Hematopoietic multipotent progenitor cell (in vitro differentiated cells): ENCODE measurements at regions not wholly inside any gene's neighbourhood (a gene's known extent, or its start where the extent isn't known, plus 50 kb on each side); places are given as distances from the start of the nearest gene placed in this dataset.

Source experiments
- DNase-seq, 3 donors: peaks; one replicate each; pipeline ENCODE4 v3.0.0-alpha.2; 2011 to 2015; ENCODE audit warnings: low read depth in 2 of 3, low spot score in 2 of 3

DNA sequence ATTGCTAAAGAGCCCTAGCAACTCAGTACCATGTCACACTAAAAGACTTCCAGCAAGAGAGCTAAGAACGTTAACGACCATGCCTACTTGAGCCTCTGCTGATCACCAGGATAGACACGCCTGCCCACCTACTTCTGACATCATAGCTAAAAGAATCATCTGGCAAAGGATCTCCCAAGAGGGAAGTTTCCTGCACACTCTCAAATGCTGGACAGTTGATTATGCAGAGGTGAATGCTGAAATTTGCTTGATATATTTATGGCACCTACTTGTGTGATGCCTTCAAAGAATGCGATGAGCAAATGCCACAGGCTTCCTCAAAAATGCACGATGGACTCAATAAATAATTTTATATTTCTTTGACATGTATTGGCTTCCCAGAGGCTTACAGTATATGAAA lies 113.6 kb downstream of the GALC start:
- DNase-seq: no peak

DNA sequence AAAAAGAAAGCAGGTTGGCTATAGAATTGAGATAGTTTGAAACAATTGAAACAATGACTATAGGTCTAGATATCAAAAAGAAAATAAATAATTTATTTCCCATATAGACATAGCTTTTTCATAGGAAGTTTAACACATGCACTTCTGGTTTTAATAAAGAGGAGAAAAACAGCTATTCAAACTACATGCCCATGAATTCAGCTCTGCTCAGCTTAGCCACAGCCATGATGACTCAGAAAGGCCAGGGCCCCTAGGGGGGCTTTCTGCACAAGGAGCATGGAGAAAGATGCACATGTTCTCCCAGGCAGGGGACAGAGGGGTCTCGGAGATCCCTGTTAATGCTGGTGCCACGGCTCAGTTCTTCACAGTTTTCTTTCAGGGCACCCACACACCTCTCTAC lies 114.0 kb downstream of the GALC start:
- DNase-seq: no peak

- no peak for DNase-seq
These were observed 115.1 kb downstream of the GALC start for GRCh38 chr14:87877877-87878276.

- no peak for DNase-seq
These were observed 118.3 kb downstream of the GALC start for GRCh38 chr14:87874676-87875075.

DNA sequence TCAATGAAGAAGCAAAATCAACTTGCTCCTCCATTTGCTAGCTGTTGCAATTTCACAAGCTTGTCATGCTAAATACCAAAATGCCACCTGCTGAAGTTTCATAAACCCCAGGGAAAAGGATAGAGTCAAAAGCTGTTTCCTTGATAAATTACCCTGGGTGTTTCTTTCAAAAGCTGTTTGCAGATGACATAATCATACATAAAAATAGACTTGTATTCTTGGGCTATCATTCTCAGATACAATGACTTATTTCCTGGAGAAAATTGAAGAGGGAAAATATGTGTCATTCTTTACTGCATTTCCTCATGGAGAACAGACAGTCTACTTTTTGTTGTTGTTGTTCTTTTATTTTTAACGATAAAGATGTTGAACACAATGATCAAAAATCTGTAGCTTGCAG lies 119.2 kb downstream of the GALC start:
- DNase-seq: no peak

DNA sequence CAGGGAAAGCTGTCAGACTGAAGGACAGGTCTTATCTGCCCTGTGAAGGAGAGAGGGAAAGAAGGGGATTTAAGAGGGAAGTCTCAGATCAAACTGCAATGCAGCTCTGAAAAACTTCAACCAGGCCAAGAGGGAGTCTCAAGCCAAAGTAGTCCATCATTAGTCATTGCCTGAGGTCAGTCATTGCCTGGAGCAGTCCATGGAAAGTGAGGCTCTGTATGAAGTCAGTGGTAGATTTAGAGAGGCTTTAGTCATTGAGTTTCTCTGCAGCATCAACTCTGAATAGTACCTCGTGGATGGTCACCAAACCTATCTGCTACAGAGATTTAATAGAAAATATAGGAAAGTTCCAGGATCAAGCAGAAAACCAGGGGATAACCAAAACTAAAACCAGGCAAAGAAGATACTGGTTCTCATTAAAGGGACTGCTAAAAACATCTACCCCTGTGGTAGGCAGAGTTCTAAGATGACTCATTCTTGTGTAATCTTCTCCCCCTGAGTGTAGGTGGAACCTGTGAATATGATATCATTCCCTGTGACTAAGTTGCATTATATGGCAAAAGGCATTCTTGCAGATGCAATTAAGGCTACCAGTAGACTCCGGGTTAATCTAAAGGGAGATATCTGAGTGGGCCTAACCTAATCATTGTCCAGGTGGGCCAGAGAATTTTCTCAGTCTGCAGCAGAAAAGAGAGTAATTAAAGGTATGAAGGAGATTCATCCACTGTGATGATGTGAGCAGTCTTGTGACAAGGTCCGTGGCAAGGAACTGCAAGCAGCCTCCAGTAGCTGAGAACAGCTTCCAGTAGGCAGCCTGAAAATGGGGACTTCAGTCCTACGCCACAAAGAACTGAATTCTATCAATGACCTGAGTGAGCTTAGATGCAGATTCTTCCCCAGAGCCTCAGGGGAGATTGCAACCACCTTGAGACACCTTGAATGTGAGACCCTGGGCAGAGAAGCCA lies 123.1 kb downstream of the GALC start:
- no peak for DNase-seq

DNA sequence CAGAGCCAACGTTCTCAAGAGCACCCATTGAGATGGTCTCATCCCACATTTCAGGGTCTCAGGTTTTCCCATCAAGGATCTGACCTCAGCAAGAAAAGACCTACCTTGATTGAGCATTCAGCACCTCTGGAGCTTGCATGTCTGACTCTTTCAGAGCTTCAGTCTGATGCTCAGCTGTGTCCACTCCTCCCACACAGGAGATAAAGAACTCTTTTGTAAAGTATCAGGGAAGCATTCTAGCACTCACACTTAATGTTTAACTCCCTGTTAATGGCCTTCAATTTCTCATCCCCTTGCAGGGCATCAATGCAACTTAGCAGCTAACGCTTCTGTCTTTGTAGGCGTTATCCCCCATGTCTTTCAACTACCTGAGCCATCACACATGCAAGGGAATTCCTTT lies 124.1 kb downstream of the GALC start:
- no peak for DNase-seq

- no peak for DNase-seq
These were observed 126.9 kb downstream of the GALC start for GRCh38 chr14:87866116-87866515.

DNA sequence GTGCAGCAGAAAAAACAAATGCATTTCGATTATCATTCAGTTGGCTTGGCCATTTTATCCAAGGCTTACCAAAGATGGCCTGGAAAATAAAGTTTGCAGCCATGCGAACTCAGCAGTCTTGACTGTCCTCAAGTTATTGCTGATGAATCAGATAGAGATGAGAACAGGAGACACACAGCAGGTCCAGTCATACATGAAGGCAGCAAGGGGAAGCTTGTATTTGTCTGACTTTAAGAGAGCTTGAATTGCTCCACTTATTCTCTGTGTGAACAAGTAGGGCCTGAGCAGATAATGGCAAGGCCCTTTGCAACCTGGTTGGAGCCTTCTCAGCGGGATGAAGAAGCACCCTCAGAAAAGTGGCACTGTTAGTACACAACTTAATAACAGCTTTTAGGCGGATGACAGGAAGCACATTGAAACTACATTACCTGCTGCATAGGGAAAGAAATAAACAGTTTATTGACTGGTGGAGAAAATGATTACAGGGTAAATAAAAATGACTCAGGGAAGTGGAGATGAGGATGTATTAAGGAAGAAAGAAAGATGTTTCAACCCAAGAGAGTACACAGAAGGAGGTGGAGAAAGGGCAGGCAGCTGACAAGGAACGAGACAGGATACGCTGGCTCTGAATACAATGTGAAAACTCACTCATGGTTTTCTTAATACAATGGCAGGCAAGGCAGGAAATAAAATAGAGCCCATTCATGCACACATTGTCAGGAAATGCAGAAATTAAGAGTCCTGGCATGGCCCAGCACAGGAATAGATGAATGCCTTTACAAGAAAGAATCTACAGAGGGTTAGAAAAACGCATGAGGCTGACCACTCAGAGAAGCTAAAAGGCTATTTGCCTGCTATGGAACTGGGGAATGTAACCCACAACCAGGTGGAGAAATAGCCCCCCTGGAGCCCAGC lies 128.4 kb downstream of the GALC start:
- DNase-seq: no peak

- no peak for DNase-seq
These were observed 129.9 kb downstream of the GALC start for GRCh38 chr14:87863047-87863446.

GRCh38 chr14:87852107-87852506 lies 140.9 kb downstream of the GALC start:
- no peak for DNase-seq

- DNase-seq: no peak
These were observed 141.8 kb downstream of the GALC start for GRCh38 chr14:87851190-87851589.

- no peak for DNase-seq
These were observed 145.7 kb downstream of the GALC start for GRCh38 chr14:87847216-87847755.

- DNase-seq: no peak
These were observed 152.1 kb downstream of the GALC start for GRCh38 chr14:87840906-87841305.

- no peak for DNase-seq
These were observed 154.1 kb downstream of the GALC start for GRCh38 chr14:87838931-87839330.

- DNase-seq: no peak
These were observed 155.7 kb downstream of the GALC start for GRCh38 chr14:87837296-87837695.

DNA sequence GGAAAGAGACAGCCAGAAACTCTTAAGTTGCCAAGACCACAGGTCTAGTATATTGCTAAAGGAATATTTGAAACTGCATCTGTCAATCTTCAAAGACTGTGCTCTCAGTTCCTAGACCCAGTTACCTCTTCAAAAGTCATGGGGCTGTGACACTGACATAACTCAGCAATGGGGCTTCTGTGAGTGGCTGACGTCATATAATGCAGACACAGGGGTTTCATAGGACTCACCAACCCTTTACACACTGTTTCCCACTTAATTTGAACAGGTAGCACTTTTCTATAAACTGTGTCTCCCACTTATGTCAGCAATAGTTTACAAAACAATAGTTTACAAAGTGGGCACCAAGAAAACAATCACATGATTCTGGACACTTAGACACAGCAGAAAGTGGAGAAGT lies 158.4 kb downstream of the GALC start:
- no peak for DNase-seq

DNA sequence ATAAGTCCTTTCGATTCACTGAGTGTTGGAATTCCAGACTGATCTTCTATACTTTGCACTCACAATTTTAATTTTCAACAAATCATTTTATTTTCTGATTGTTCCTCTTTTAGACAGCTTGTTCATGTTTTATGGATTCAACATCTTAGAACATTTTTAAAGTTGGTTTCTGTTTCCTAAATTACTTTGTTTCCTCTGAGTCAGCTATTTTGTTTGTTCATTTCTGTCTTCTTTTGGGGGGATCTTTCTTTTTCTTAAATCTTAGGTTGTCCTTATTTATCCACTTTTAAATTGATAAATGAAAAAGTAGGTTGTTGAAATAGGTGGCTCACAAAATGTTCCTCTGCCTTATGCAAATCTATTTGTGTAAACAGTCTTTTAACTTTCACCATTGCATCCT lies 160.0 kb downstream of the GALC start:
- no peak for DNase-seq

GRCh38 chr14:87830443-87831096 lies 162.4 kb downstream of the GALC start:
- no peak for DNase-seq

DNA sequence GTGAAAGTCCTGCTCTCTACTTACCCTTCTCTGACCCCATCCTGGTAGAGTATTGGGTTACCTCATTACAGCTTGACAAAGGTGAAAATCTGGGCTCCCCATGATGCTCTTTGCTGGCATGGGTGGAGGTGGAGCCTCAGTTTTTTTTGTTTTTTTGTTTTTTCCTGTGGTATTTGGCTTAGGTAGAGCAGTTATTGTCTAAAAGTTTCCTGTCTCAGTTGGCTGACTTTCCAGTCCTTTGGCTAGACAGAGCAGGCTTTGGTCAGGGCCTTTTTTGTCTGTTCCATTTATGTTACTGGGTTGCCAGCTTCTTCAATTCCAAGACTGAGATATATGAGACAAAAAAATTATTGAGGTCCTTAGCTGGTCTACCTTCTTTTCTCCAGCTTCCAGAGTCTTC lies 163.4 kb downstream of the GALC start:
- no peak for DNase-seq

GRCh38 chr14:87824266-87824665 lies 168.7 kb downstream of the GALC start:
- no peak for DNase-seq
